Amygdala (tissue), 56 donors: ENCODE measurements at regions not wholly inside any gene's neighbourhood (a gene's known extent, or its start where the extent isn't known, plus 50 kb on each side); places are given as distances from the start of the nearest gene placed in this dataset.
A peak's percentile ranks its signal among the peaks of the same experiment; 100 is the strongest.
"Not testable (repeated sequence)": the region's sequence is repeated elsewhere in the genome, so short reads cannot be mapped to it uniquely, and the experiment has no call there.

Experiments used
- DNase-seq, 56 donors: peaks; one replicate each; lab custom pipeline; 2025; lab: John Stamatoyannopoulos, UW

DNA sequence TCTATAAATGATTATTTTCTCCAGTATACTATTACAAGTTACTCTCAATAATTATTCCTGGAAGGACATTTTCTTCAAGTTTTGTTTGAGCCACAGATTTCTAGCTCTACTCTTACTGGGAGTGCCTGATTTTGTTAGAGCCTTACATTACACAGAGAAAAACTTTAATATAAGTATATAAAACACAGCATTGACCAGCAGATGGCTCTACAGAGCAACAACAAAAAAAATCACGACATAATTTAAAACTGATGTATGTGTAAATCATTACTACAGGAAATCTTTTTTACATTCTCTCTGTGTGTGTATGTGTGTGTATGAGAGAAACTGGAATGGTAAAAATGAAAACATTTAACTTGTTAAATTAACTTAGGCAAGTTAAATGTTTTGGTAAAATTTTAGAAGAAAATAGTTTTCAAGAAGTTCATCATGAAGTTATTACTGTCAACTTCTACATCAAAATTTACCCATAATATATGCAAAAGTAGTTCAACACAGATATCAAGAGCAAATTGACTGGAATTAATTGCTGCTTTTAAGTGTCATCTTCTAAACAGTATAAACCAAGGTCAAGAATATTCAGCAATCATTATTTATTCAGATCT, 103.3 kb downstream of the MDH1 start:
- DNase-seq, result peak in 3 of 56 donors; percentile 1 to 14 (median 12)

DNA sequence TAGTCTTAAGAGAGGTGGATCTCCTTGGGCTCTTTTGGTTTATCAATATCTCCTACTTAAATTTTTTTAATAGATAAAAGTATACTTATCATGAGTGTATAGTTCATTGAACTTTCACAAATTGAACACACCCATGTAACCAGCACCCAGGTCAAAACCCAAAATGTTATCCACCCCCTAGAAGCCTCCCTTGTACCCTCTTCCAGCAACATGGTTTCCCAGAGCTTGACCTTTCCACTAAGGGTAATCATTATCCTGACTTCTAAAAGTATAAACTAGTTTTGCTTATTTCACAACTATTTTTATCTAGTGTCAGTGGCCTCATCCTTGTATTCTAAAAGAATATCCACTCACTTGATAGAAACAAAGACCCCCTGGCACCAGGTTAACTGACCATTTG, 106.8 kb downstream of the MDH1 start:
- DNase-seq, result no peak

DNA sequence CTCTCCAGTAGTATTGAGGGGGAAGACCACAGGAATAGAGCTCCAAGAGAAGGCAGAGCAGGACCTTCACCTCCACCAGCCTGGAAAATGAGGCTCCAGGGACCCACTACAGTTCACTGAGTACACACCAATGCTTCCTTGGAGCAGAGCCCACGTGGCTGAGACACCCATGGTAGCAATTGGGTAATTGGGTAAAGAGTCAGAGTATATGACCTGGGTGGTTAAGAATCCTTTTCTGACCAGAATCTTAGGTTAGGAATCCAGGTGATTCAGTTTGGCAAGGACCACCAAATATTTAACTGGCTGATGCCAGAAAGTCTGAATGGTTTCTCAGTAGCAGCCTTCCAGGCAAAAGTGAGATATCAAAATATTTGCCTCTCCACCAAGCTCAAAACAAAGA, 107.7 kb downstream of the MDH1 start:
- no peak for DNase-seq

DNA sequence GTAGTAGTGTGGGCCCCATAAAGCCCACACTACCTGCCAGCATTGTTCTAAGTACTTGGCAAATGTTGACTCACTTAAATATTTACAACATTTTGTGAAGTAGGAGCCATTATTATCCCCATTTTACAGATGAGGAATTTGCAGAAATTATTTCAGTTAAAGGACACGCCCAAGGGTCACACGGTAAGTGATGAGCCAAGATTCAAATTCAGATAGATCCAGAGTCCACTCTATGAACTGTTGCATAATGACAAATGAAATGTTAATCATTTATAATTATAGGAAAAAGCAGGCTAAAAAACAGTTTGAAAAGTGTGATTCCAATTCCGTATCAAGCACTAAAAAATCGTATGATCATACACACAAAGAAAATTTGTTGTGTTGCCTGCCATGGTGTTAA, 108.4 kb downstream of the MDH1 start:
- DNase-seq, result no peak

DNA sequence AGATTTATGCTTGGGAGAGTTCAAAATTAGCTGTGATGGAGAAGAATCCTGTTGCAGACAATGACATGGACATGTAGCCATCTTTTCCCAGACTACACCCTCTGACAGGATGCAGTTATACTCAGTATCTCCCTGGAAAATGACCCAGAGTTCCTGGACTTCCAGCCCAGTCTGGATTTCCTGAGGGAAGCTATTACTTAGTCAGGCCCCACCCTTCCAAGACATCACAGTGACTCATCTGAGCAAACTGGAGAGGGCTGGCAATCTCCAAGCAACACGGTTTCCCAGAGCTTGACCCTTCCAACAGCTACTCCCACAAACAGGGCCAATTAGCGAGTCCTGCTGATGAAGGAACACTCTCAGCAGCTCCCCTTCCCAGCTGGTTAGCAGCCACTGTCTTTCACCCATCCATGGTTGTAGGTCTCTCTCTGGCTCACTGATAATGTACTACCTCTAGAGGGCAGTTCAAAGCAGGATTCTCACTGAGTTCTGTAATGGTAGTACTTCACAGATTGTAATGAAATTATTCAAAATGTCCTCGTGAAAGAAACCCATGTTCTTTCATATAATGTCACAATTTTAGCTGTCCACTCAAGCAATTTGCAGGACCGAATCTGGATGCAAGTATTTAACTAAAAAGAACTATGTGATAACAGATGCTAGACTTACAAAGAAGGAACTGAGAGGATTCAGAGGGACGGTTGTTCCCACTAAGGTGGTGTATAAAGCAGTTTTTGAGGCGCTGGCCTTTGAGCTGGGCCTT, 110.2 kb downstream of the MDH1 start:
- peak in 25 of 56 donors; percentile 2 to 47 (median 8) for DNase-seq

DNA sequence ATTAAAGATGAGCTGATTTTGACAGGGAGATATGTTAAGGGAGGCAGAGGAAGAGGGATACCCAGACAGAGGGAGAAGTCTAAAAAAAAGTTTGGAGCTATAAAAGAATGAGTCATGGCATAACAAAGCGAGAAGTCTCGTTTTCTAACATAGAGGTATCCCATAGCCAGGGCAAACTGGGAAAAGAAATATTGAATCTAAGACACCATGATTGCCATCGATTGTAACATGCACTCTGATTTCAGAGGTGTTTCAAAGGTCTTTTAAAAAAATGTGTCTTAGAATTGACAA, 110.7 kb downstream of the MDH1 start:
- DNase-seq, result no peak

DNA sequence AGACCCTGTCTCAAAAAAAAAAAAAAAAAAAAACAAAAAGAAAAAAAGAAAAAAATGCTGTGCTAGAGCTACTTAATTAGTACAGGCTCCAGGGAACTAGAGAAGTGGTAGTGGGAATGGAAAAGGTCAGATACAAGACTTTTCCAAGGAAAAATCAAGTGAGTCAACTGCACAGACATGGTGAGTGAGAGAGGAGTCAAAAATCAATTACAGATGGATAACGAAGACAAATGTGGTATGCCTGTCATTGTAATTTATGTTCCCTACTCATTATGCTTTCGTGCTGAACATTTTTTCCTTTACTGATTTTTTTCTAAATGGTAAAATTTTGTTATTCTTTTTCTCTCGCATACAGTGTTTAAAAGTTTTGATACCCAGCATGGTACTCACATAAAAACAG, 111.5 kb downstream of the MDH1 start:
- no peak for DNase-seq

DNA sequence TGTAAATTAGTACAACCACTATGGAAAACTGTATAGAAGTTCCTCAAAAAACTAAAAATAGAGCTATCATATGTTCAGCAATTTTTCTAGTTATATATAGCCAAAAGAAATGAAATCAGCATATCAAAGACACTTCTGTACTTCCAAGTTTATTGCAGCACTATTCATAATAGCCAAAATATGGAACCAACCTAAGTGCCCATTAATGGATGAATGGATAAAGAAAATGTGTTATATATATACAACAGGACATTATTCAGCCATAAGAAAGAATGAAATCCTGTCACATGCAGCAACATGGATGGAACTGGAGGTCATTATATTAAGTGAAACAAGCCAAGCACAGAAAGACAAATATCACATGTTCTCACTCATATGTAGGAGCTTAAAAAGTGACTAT, 112.6 kb downstream of the MDH1 start:
- DNase-seq, result no peak

DNA sequence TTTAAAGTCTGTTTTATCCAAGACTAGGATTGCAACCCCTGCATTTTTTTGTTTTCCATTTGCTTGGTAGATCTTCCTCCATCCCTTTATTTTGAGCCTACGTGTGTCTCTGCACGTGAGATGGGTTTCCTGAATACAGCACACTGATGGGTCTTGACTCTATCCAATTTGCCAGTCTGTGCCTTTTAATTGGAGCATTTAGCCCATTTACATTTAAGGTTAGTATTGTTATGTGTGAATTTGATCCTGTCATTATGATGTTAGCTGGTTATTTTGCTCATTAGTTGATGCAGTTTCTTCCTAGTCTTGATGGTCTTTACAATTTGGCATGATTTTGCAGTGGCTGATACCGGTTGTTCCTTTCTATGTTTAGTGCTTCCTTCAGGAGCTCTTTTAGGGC, 117.3 kb downstream of the MDH1 start:
- not testable (repeated sequence) for DNase-seq

DNA sequence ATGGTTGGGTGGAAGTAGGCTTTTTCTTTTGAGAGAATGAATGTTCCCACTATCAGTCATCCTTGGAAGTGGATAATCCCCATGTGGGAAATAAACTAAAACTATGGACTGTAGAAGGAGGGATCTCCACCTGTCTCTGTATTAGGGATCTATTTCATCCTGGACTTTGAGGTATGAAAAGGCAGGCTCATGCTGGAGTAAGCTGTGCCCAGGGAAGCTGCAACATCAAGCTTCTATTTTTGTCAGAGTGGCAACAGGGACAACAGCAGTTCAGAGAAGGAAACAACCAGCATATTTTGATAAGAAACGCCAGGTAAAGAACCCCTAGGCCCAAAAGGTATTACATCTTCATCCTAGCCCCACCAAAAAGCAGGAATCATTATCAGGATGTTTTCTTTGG, 122.0 kb downstream of the MDH1 start:
- no peak for DNase-seq

DNA sequence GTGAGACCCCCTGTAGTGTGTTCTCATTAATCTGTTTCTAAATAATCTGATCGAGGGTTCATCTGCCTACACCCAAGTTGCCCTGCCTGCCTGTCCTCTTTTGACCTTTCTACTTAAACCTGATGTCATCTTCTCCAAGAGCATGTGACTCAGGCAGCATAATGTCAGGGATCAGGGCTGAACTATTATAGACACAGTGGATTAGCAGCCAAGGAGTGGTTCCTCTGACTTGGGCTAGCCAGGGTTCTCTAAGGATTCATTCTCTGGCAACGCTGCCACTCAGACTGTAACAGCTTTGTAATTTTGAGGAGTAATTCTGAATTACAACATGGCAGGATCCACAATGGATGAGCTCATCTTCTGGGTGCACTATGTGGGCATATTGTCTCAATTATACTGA, 124.0 kb downstream of the MDH1 start:
- no peak for DNase-seq

DNA sequence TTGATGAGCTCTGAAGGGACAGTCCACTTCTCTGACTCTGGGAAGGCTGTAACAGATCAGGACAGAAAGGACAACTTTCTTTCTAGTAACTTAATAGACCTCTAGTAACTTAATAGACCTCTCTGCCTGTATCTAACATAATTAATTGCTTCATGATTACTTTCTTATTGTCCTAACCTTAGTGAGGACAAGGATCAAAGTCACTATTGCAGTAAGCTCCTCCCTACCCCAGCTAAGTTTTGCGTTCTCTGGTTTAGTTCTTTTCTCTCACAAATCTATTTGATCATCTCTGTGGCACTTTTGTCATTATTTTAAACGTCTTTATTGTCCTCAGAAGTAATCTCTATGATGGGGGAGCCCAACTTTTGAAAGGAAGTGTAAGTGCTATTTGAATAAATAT, 125.5 kb upstream of the UGP2 start:
- DNase-seq, result no peak

DNA sequence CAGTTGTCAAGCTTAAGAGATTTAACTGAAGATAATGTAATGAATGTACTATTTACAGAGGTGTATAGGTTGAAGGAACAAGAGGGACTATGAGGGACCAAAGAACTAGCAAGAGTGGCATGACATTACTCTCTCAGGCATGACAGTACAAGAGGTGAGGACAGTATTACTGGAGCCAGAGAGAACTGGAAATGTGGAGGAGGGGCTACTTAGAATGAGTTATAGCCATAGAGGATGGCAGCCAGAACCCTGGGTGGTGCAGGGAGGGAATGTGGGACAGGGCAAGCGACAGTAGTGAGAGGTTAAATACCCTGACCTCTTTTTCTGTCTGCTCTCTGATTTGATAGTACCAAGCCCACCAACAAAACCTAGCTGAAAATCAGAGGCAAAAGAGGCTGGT, 122.6 kb upstream of the UGP2 start:
- no peak for DNase-seq

DNA sequence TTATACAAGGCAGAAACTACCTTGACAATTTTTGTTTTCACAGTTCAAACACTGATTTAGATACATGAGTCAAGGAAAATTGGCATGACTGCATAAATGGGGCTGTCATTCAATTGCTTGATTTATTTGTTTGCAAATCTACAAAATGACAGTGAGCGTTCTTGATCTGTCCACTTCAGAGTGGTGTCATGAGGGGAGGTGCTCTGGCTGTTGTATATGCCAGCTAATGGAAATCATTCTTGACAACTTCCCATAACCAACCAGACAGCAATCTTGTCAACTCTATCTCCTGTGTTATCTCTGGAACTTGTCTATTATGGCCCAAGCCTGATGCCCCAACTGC, 120.6 kb upstream of the UGP2 start:
- DNase-seq, result no peak

DNA sequence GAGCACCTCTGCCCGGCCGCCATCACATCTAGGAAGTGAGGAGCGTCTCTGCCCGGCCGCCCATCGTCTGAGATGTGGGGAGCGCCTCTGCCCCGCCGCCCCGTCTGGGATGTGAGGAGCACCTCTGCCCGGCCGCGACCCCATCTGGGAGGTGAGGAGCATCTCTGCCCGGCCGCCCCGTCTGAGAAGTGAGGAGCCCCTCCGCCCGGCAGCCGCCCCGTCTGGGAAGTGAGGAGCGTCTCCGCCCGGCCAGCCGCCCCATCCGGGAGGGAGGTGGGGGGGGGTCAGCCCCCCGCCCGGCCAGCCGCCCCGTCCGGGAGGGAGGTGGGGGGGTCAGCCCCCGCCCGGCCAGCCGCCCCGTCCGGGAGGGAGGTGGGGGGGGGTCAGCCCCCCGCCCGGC, 119.4 kb upstream of the UGP2 start:
- DNase-seq, result not testable (repeated sequence)

DNA sequence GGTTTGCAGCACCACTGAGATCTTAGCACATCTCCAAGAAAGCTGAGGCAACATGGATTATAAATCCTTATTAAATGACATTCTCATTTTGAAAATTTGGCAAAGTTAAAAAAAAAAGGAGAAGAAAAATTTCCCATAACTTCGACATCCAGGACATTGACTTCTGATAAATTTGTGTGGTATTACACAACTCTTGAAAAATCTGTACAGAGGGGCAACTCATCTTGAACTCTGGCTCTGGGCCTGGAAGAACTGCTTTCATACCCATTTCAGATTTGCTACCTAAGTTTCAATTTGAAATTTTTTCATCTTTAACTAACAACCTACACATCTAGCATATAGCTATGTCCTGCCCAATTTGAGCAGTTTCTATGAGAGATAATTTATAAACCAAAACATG, 118.0 kb upstream of the UGP2 start:
- DNase-seq, result no peak

DNA sequence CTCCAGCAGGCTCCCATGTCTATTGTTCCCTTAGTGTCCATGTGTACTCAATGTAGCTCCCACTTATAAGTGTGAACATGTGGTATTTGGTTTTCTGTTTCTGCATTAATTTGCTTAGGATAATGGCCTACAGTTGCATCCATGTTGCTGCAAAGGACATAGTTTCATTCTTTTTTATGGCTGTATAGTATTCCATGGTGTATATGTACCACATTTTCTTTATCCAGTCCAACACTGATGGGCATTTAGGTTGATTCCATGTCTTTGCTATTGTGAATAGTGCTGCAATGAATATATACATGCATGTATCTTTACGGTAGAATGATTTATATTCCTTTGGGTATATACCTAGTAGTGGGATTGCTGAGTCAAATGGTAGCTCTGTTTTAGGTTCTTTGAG, 116.5 kb upstream of the UGP2 start:
- not testable (repeated sequence) for DNase-seq

DNA sequence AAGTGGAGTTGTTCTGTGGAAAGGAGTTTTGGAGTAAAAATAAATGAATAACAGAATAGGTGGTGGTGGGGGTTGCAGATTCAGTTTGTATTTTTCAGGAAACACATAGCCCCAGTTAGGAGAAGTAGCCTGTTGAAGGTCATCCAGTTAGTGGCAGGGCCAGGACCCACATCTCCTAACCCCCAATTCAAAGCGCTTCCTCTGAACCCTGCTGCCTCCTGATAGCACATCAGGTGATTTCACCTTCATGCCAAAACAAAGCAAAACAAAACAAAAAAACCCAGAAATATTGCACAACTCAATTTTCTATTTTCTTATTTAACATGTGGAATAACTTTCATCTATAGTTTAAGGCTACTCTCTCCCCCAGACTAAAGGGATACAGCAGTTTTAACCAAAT, 112.3 kb upstream of the UGP2 start:
- DNase-seq, result no peak

DNA sequence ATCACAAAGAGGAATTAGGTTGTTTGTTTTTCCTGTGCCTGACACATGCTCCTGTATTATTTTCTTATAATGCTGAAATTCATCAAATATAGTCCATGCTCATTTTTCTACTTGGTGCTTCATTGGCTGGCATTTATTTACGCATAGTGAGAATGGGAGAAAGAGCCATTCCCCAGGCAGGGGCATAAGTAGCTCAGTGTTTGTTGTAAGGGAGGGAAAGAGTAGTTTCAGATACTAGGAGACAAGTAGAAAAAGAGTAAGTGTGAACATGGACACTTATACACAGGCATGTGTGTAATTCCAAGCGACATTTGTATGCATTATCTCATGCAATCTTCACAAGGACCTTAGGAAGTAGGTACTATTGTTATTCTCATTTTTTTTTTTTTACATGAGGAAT, 111.9 kb upstream of the UGP2 start:
- DNase-seq, result no peak

DNA sequence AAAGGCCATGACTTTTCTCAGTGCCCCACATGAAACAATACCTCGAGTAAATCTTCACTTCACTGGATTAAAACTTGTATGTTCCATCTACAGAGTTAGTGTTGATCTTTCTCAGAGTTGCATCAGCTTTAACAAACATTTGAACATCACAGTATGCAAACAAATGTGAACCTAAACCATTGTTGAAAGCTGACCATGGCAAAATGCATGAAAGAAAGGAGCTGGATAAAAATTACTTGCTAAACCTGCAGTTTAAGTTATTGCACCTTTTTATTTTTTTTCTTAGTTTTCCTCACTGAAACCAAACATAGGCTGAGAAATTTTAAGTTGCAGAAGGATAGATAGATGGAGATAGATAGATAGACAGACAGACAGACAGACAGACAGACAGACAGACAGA, 107.2 kb upstream of the UGP2 start:
- DNase-seq, result no peak

DNA sequence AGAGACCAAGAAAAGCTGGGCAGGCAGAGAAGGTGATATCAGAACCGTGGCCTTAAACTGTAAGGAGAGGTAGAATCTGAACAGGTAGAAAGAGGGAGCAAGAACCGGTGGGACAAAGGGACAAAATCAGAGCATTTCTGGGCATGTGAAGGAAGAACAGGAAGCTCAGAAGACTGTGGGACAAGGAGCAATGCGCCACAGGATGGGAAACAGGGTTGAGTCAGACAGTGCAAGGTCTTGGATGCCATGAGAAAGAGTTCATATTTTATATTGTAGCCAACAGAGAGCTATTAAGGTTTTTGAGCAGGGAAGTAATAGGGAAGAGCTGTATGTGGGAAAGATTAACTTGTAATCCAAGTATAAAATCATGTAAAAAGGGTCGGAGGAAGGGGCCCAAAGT, 106.4 kb upstream of the UGP2 start:
- no peak for DNase-seq

DNA sequence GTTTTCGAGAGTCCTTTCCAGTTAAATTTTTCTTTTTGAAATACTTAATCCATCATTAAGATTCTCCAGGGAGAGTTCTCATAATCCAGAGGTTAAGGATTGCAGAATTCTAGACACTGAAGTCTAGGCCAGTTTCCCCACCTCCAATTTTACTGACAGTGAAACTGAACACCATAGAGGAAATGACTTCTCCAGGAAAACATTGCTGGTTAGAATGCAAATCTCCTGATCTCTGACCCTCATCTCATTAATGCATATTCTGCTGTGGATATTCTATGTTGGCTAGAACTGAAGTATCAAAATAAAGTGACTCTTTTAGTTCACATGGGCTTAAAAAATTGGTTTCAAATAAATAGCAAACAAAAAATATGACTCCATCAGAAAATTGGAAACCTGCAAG, 105.8 kb upstream of the UGP2 start:
- DNase-seq, result no peak

DNA sequence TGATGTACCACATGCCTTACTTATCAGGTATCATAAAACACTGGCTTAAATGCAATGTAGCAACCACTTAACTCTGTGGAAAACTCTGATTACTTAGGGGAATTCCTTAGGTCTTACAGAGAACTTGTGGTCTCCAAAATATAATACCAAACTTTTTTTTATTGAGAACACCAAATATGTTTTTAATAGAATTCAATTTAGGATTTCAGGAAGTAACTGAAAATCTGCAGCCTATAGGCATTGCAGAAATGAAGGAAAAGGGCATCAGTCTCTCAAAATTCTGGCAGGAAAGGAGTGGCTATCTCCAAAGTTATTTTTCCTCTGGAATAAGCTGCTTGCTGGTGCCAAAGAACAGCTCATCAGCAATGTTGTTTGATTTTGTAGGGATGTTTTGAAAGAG, 105.3 kb upstream of the UGP2 start:
- DNase-seq, result no peak
